Mesenchymal stem cell (in vitro differentiated cells and primary cell): ENCODE measurements at regions not wholly inside any gene's neighbourhood (a gene's known extent, or its start where the extent isn't known, plus 50 kb on each side); places are given as distances from the start of the nearest gene placed in this dataset.
A peak's percentile ranks its signal among the peaks of the same experiment; 100 is the strongest.

Experiments
- DNase-seq: peaks from one replicate; pipeline ENCODE4 v3.0.0-alpha.2; 2013
- H2AFZ ChIP-seq: one replicate; pipeline ENCODE4 v1.6.1; 2013; ENCODE audit warnings: low read depth, mild to moderate bottlenecking, control low read depth, inconsistent platforms, low read length, moderate library complexity
- H2AK5ac ChIP-seq: 2 replicates; pipeline ENCODE4 v1.6.1; 2013; ENCODE audit warnings: low read length, moderate library complexity, mild to moderate bottlenecking, inconsistent platforms; ENCODE audit not compliant: severe bottlenecking
- H2BK120ac ChIP-seq: one replicate; pipeline ENCODE4 v1.6.1; 2013; ENCODE audit warnings: low read depth, mild to moderate bottlenecking, inconsistent platforms, low read length, moderate library complexity
- H2BK12ac ChIP-seq, 2 experiments: one replicate each; pipeline ENCODE4 v1.6.1; 2013; ENCODE audit warnings: inconsistent platforms in 2 of 2, low read length in 2 of 2, mild to moderate bottlenecking in 2 of 2, moderate library complexity in 2 of 2, control low read depth in 1 of 2
- H2BK15ac ChIP-seq: one replicate; pipeline ENCODE4 v1.6.1; 2013; ENCODE audit warnings: mild to moderate bottlenecking, low read depth, inconsistent platforms; ENCODE audit not compliant: poor library complexity, severe bottlenecking
- H2BK5ac ChIP-seq: 2 replicates; pipeline ENCODE4 v1.6.1; 2013; ENCODE audit warnings: low read depth, mild to moderate bottlenecking, low read length, control low read depth, inconsistent platforms; ENCODE audit not compliant: poor library complexity, severe bottlenecking
- H3K14ac ChIP-seq, 2 experiments: one replicate each; pipeline ENCODE4 v1.6.1; 2013; ENCODE audit warnings: inconsistent platforms in 2 of 2, low read length in 2 of 2, control low read depth in 1 of 2, mild to moderate bottlenecking in 1 of 2, moderate library complexity in 1 of 2
- H3K18ac ChIP-seq, 2 experiments: one replicate each; pipeline ENCODE4 v1.6.1; 2013; ENCODE audit warnings: inconsistent platforms in 2 of 2, low read length in 2 of 2, control low read depth in 1 of 2, low read depth in 1 of 2, mild to moderate bottlenecking in 1 of 2
- H3K23ac ChIP-seq, 2 experiments: one replicate each; pipeline ENCODE4 v1.6.1; 2013; ENCODE audit warnings: inconsistent platforms in 2 of 2, low read length in 2 of 2, mild to moderate bottlenecking in 2 of 2, moderate library complexity in 2 of 2, control low read depth in 1 of 2
- H3K27ac ChIP-seq: 2 replicates; pipeline ENCODE4 v1.5.1; 2013; ENCODE audit warnings: mild to moderate bottlenecking, moderate library complexity, low read length, control low read depth, inconsistent platforms; ENCODE audit not compliant: poor library complexity, severe bottlenecking
- H3K27me3 ChIP-seq, 2 experiments: 2 replicates each; pipeline versions ENCODE4 v1.6.1 to v1.7.0; 2013; ENCODE audit warnings: low read length in 2 of 2, mild to moderate bottlenecking in 2 of 2, moderate library complexity in 2 of 2, control low read depth in 1 of 2, inconsistent platforms in 1 of 2; ENCODE audit not compliant: control insufficient read depth in 1 of 2, insufficient read depth in 1 of 2
- H3K36me3 ChIP-seq, 2 experiments: 2 replicates each; pipeline versions ENCODE4 v1.6.1 to v1.7.0; 2013; ENCODE audit warnings: low read length in 2 of 2, control low read depth in 1 of 2, inconsistent platforms in 1 of 2, low read depth in 1 of 2, mild to moderate bottlenecking in 1 of 2; ENCODE audit not compliant: insufficient read depth in 2 of 2, control insufficient read depth in 1 of 2
- H3K4ac ChIP-seq, 2 experiments: one replicate each; pipeline ENCODE4 v1.6.1; 2013; ENCODE audit warnings: inconsistent platforms in 2 of 2, low read length in 2 of 2, mild to moderate bottlenecking in 2 of 2, moderate library complexity in 2 of 2, control low read depth in 1 of 2, low read depth in 1 of 2
- H3K4me1 ChIP-seq: 2 replicates; pipeline ENCODE4 v1.6.1; 2013; ENCODE audit warnings: low read depth, low read length, control low read depth; ENCODE audit not compliant: control insufficient read depth, insufficient read depth
- H3K4me2 ChIP-seq: 2 replicates; pipeline ENCODE4 v1.6.1; 2013; ENCODE audit warnings: low read length, mild to moderate bottlenecking, inconsistent platforms; ENCODE audit not compliant: poor library complexity, severe bottlenecking
- H3K4me3 ChIP-seq, 2 experiments: 2 replicates each; pipeline versions ENCODE4 v1.5.1 to v1.7.0; 2013; ENCODE audit warnings: low read length in 2 of 2, mild to moderate bottlenecking in 2 of 2, control low read depth in 1 of 2, low read depth in 1 of 2; ENCODE audit not compliant: insufficient read depth in 1 of 2
- H3K79me1 ChIP-seq: replicated peaks from 2 replicates; pipeline ENCODE4 v1.6.1; 2013; ENCODE audit warnings: mild to moderate bottlenecking, control low read depth, low read length, inconsistent platforms; ENCODE audit not compliant: poor library complexity, severe bottlenecking
- H3K9ac ChIP-seq: 2 replicates; pipeline ENCODE4 v1.7.0; 2013; ENCODE audit warnings: mild to moderate bottlenecking, low read length, moderate library complexity
- H3K9me3 ChIP-seq: 2 replicates; pipeline ENCODE4 v1.7.0; 2013; ENCODE audit warnings: mild to moderate bottlenecking, low read length; ENCODE audit not compliant: control insufficient read depth
- H4K8ac ChIP-seq: one replicate; pipeline ENCODE4 v1.6.1; 2013; ENCODE audit warnings: inconsistent platforms, mild to moderate bottlenecking, low read length, moderate library complexity
- H4K91ac ChIP-seq: one replicate; pipeline ENCODE4 v1.6.1; 2013; ENCODE audit warnings: mild to moderate bottlenecking, low read length, inconsistent platforms
- WGBS: methylation state at CpG from one replicate; pipeline ENCODE4 v1.1.7; 2013; ENCODE audit warnings: mixed read lengths; 5-methylcytosine and 5-hydroxymethylcytosine counted together

DNA sequence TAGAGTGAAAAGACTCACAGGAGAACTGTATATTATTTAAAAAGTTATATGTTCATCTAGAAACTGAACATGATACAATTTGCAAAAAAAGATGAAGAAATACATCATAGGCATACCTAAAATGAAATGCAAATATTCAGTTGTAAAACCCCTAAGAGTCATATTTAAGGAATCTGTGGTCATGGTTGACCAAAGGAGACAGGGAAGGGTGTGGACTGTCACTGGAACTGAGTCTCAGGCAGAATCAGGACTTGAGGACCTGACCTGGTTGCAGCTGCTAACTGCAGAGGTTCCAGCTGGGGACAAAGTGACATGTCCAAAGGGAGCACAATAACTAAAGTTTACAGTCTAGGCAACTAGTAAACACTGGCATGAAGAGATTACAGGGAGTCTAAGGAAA is 211.3 kb upstream of the RAG2 start:
- Histone ChIP-seq H3K79me1 (no peaks in the 10 kb centered on the region), H3K27me3 (no peaks in the 10 kb centered on the region), H3K18ac (no peak overlapping the region), H3K4me3 (no peak overlapping the region), H3K23ac (no peak overlapping the region), H2BK120ac (no peak overlapping the region), H3K27ac (no peak overlapping the region), H3K14ac (no peak overlapping the region), H2AK5ac (no peak overlapping the region), H3K9ac (no peak overlapping the region), H3K9me3 (no peaks in the 10 kb centered on the region), H3K4me1 (no peaks in the 10 kb centered on the region), H3K4ac (no peak overlapping the region), H4K8ac (no peak overlapping the region), H2BK5ac (no peak overlapping the region), H2BK15ac (no peak overlapping the region), H2BK12ac (no peak overlapping the region), H4K91ac (no peak overlapping the region), H3K36me3 (no peaks in the 10 kb centered on the region), H2AFZ (no peak overlapping the region), H3K4me2 (no peak overlapping the region)
- no peak for DNase-seq

DNA sequence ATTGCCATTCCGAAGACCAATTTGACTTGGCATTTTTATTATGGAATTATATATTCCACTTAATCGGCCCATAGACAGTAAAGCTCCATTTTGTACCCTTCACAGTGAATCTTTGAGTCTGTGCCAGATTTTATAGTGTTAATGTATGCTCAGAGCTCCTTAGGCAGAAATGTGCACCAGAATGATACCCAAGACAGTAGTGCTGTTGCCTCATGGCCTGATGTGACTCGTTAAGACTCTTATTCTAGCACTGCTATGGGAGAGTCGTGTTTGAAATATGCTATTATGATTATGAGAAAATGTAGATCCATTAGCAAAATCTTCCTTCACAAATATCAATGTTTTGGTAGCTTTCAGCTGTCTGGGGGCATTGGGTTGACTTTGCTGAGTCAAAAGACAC is 209.8 kb upstream of the RAG2 start:
- Histone ChIP-seq H3K27ac (no peak overlapping the region), H3K79me1 (no peaks in the 10 kb centered on the region), H3K23ac (no peak overlapping the region), H2BK120ac (no peak overlapping the region), H3K14ac (no peak overlapping the region), H3K4me3 (no peak overlapping the region), H3K9me3 (no peaks in the 10 kb centered on the region), H4K8ac (no peak overlapping the region), H2BK5ac (no peak overlapping the region), H3K9ac (no peak overlapping the region), H3K18ac (no peak overlapping the region), H3K4me2 (no peak overlapping the region), H4K91ac (no peak overlapping the region), H2AFZ (no peak overlapping the region), H2AK5ac (no peak overlapping the region), H3K4ac (no peak overlapping the region), H3K4me1 (no peaks in the 10 kb centered on the region), H3K36me3 (no peaks in the 10 kb centered on the region), H2BK15ac (no peak overlapping the region), H2BK12ac (no peak overlapping the region), H3K27me3 (no peaks in the 10 kb centered on the region)
- WGBS = 75% methylated on average over 1 of the region's 4 CpGs
- no peak for DNase-seq

DNA sequence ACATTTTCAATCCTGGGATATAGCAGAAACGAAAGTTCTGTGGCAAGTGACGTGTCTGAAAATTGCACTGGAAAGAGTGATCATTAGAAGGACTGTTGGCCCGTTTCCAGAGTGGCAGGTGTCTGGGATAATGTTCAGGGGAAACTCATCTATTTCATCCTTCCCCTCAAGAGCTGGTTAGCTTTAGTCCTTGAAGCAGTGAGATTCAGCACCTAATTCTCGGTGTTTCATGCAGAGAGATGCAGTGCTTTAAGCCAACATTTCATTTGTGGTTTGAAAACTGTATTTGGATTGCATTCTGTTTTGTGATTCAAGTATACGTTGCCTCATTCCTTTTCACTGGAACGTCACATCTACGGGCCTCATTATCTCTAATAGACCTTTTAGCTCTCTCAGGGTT is 205.0 kb upstream of the RAG2 start:
- no peak overlapping the region for H2AK5ac ChIP-seq
- H2BK120ac ChIP-seq = no peak overlapping the region
- H3K4ac ChIP-seq = no peak overlapping the region
- H4K8ac ChIP-seq = no peak overlapping the region
- H3K4me3 ChIP-seq = no peak overlapping the region
- H2BK5ac ChIP-seq = no peak overlapping the region
- no peaks in the 10 kb centered on the region for H3K4me1 ChIP-seq
- no peak overlapping the region for H3K4me2 ChIP-seq
- H3K9ac ChIP-seq = no peak overlapping the region
- H3K23ac ChIP-seq = no peak overlapping the region
- H3K27ac ChIP-seq = no peak overlapping the region
- H3K9me3 ChIP-seq = no peaks in the 10 kb centered on the region
- WGBS = 76% methylated on average over 7 of the region's 7 CpGs
- H2BK15ac ChIP-seq = no peak overlapping the region
- no peaks in the 10 kb centered on the region for H3K27me3 ChIP-seq
- no peak for DNase-seq
- no peak overlapping the region for H4K91ac ChIP-seq
- H3K18ac ChIP-seq = no peak overlapping the region
- H2AFZ ChIP-seq = no peak overlapping the region
- no peaks in the 10 kb centered on the region for H3K79me1 ChIP-seq
- H2BK12ac ChIP-seq = no peak overlapping the region
- no peak overlapping the region for H3K14ac ChIP-seq
- H3K36me3 ChIP-seq = no peaks in the 10 kb centered on the region

DNA sequence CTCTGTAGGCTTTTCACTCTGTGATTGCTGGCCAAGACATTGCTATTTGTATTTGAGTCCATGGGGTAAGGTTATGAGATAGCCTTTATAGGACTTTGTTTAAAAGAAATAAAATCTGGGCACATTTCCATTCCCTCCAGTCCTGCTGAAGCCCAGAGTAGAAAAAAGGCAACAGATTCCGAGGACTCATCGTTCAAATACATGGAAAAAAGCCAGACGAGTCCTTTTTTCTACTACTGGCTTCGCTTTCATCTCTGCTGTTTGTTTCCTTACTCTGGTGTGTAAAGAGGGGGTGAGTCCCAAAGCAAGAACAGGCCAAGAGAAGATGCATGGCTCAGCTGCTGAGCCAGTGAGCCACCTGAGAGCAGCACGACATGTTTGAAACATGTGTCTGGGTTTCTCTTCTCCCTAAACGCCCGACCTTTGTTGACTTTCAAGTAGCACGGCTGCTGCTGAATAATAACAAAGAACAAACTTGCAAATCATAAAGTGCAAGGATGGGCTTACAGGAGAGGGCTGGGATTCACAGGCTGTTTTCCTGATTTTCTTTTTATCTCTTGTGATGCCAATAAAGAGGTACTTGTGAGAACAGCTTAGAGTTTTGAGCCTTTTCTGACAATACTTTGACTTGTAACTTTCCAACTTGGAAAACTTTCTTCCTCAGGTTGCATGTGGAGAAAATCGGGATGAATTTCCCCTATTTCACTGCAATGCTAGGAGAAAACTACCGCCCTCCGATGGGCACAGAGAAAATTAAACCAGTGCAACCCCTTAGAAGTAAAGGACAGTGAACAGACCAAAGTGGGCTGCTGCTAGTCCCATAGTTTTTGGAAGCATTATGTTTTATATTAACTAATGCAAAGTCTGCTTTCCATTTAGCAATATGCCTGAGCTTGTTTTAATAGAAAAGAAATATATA is 195.2 kb upstream of the RAG2 start:
- Histone ChIP-seq H3K4me3 (peak overlapping the region in 1 of 2 experiments; percentile 75), H2AK5ac (no peak overlapping the region), H2BK5ac (no peak overlapping the region), H3K79me1 (no peaks in the 10 kb centered on the region), H3K9me3 (no peaks in the 10 kb centered on the region), H4K91ac (no peak overlapping the region), H3K27ac (no peak overlapping the region), H3K4me1 (no peaks in the 10 kb centered on the region), H2BK12ac (no peak overlapping the region), H4K8ac (no peak overlapping the region), H3K4me2 (no peak overlapping the region), H2AFZ (no peak overlapping the region), H2BK120ac (no peak overlapping the region), H3K18ac (no peak overlapping the region), H3K14ac (no peak overlapping the region), H3K4ac (no peak overlapping the region), H3K36me3 (no peaks in the 10 kb centered on the region), H2BK15ac (no peak overlapping the region), H3K23ac (no peak overlapping the region), H3K27me3 (no peaks in the 10 kb centered on the region), H3K9ac (peak overlapping the region; percentile 75)
- no peak for DNase-seq
- 57% methylated on average over 9 of the region's 11 CpGs for whole genome bisulfite sequencing
